Spinal cord (tissue), 9 donors: ENCODE measurements at regions not wholly inside any gene's neighbourhood (a gene's known extent, or its start where the extent isn't known, plus 50 kb on each side); places are given as distances from the start of the nearest gene placed in this dataset.

Experiments
- DNase-seq, 6 donors: peaks; one replicate each; pipeline versions ENCODE4 v3.0.0 to v3.0.0-alpha.2; 2013 to 2015; ENCODE audit warnings: low spot score in 6 of 6, low read depth in 4 of 6
- H3K27ac ChIP-seq: one replicate; pipeline ENCODE4 v1.5.1; 2013; ENCODE audit warnings: low read depth, low read length, control low read depth
- H3K27me3 ChIP-seq: one replicate; pipeline ENCODE4 v1.6.1; 2013; ENCODE audit warnings: low read length; ENCODE audit not compliant: control insufficient read depth, insufficient read depth
- H3K36me3 ChIP-seq: one replicate; pipeline ENCODE4 v1.6.1; 2013; ENCODE audit warnings: low read length; ENCODE audit not compliant: control insufficient read depth, insufficient read depth
- H3K4me1 ChIP-seq: one replicate; pipeline ENCODE4 v1.6.1; 2013; ENCODE audit warnings: low read length; ENCODE audit not compliant: control insufficient read depth, insufficient read depth
- H3K4me3 ChIP-seq: one replicate; pipeline ENCODE4 v1.5.1; 2013; ENCODE audit warnings: low read depth, low read length, control low read depth
- H3K9me3 ChIP-seq: one replicate; pipeline ENCODE4 v1.6.1; 2013; ENCODE audit warnings: low read length; ENCODE audit not compliant: control insufficient read depth, insufficient read depth
- WGBS: methylation state at CpG from one replicate; pipeline ENCODE4 v1.1.5; 2013; ENCODE audit warnings: missing lambda C conversion rate; ENCODE audit not compliant: insufficient coverage; 5-methylcytosine and 5-hydroxymethylcytosine counted together
- donor health status: healthy.

- Histone ChIP-seq H3K36me3 (no peaks in the 10 kb centered on the region), H3K4me1 (no peaks in the 10 kb centered on the region), H3K27me3 (no peaks in the 10 kb centered on the region), H3K9me3 (no peaks in the 10 kb centered on the region), H3K4me3 (no peak overlapping the region), H3K27ac (no peak overlapping the region)
- DNase-seq = no peak
- WGBS = 100% methylated on average over 1 of the region's 2 CpGs
Observed at GRCh38 chr5:167166696-167167095, 1124.7 kb upstream of the WWC1 start.

- H3K27me3 ChIP-seq = no peaks in the 10 kb centered on the region
- 69% methylated on average over 6 of the region's 8 CpGs for WGBS
- no peaks in the 10 kb centered on the region for H3K4me1 ChIP-seq
- no peaks in the 10 kb centered on the region for H3K9me3 ChIP-seq
- no peak overlapping the region for H3K4me3 ChIP-seq
- H3K27ac ChIP-seq = no peak overlapping the region
- H3K36me3 ChIP-seq = no peaks in the 10 kb centered on the region
- peak in 1 of 6 donors; percentile 69 for DNase-seq
Observed at GRCh38 chr5:167167191-167167795, 1124.2 kb upstream of the WWC1 start.

GRCh38 chr5:167168971-167169370, 1122.5 kb upstream of the WWC1 start:
- Histone ChIP-seq H3K4me3 (no peak overlapping the region), H3K4me1 (no peaks in the 10 kb centered on the region), H3K27me3 (no peaks in the 10 kb centered on the region), H3K27ac (no peak overlapping the region), H3K9me3 (no peaks in the 10 kb centered on the region), H3K36me3 (no peaks in the 10 kb centered on the region)
- 100% methylated on average over 1 of the region's 6 CpGs for WGBS
- DNase-seq = no peak

GRCh38 chr5:167171056-167171455, 1120.4 kb upstream of the WWC1 start:
- H3K4me1 ChIP-seq = no peaks in the 10 kb centered on the region
- DNase-seq = no peak
- H3K27ac ChIP-seq = no peak overlapping the region
- no peak overlapping the region for H3K4me3 ChIP-seq
- H3K36me3 ChIP-seq = no peaks in the 10 kb centered on the region
- 65% methylated on average over 2 of the region's 3 CpGs for WGBS
- H3K9me3 ChIP-seq = no peaks in the 10 kb centered on the region
- H3K27me3 ChIP-seq = no peaks in the 10 kb centered on the region

GRCh38 chr5:167177736-167178135, 1113.7 kb upstream of the WWC1 start:
- Histone ChIP-seq H3K36me3 (no peaks in the 10 kb centered on the region), H3K4me3 (no peak overlapping the region)

GRCh38 chr5:167180906-167181305, 1110.5 kb upstream of the WWC1 start:
- WGBS = 98% methylated on average over 4 of the region's 7 CpGs
- Histone ChIP-seq H3K4me1 (no peaks in the 10 kb centered on the region), H3K27me3 (no peaks in the 10 kb centered on the region), H3K36me3 (no peaks in the 10 kb centered on the region), H3K4me3 (no peak overlapping the region), H3K9me3 (no peaks in the 10 kb centered on the region), H3K27ac (no peak overlapping the region)
- DNase-seq = no peak

More at GRCh38 chr5:167177736-167178135, 1113.7 kb upstream of the WWC1 start:
- no CpG with 5 or more reads among the region's 4 CpGs for WGBS
- Histone ChIP-seq H3K4me1 (no peaks in the 10 kb centered on the region), H3K27ac (no peak overlapping the region), H3K27me3 (no peaks in the 10 kb centered on the region), H3K9me3 (no peaks in the 10 kb centered on the region)
- DNase-seq = peak in 1 of 6 donors; percentile 72

GRCh38 chr5:167205881-167206280, 1085.6 kb upstream of the WWC1 start:
- 96% methylated on average over 5 of the region's 6 CpGs for WGBS
- DNase-seq = no peak
- Histone ChIP-seq H3K9me3 (no peaks in the 10 kb centered on the region), H3K36me3 (no peaks in the 10 kb centered on the region), H3K4me1 (no peaks in the 10 kb centered on the region), H3K27me3 (no peaks in the 10 kb centered on the region), H3K27ac (no peak overlapping the region), H3K4me3 (no peak overlapping the region)

GRCh38 chr5:167207081-167207480, 1084.4 kb upstream of the WWC1 start:
- Histone ChIP-seq H3K27ac (no peak overlapping the region), H3K27me3 (no peaks in the 10 kb centered on the region), H3K4me1 (no peaks in the 10 kb centered on the region), H3K36me3 (no peaks in the 10 kb centered on the region), H3K4me3 (no peak overlapping the region), H3K9me3 (no peaks in the 10 kb centered on the region)
- WGBS = 91% methylated on average over 5 of the region's 7 CpGs
- peak in 1 of 6 donors; percentile 11 for DNase-seq

GRCh38 chr5:167208911-167209310, 1082.5 kb upstream of the WWC1 start:
- H3K36me3 ChIP-seq = no peaks in the 10 kb centered on the region
- no peak overlapping the region for H3K4me3 ChIP-seq
- H3K4me1 ChIP-seq = no peaks in the 10 kb centered on the region
- H3K27ac ChIP-seq = no peak overlapping the region
- no peaks in the 10 kb centered on the region for H3K27me3 ChIP-seq
- no peaks in the 10 kb centered on the region for H3K9me3 ChIP-seq
- WGBS = no CpG with 5 or more reads among the region's 4 CpGs
- DNase-seq = no peak

GRCh38 chr5:167217097-167217743, 1074.2 kb upstream of the WWC1 start:
- WGBS = 60% methylated on average over 3 of the region's 5 CpGs
- no peak overlapping the region for H3K27ac ChIP-seq
- H3K36me3 ChIP-seq = no peaks in the 10 kb centered on the region
- no peak overlapping the region for H3K4me3 ChIP-seq
- DNase-seq = peak in 2 of 6 donors; percentile 38 to 71
- no peaks in the 10 kb centered on the region for H3K27me3 ChIP-seq
- no peaks in the 10 kb centered on the region for H3K9me3 ChIP-seq
- no peaks in the 10 kb centered on the region for H3K4me1 ChIP-seq
